ENCODE measurements at regions not wholly inside any gene's neighbourhood (a gene's known extent, or its start where the extent isn't known, plus 50 kb on each side); places are given as distances from the start of the nearest gene placed in this dataset.

DNA sequence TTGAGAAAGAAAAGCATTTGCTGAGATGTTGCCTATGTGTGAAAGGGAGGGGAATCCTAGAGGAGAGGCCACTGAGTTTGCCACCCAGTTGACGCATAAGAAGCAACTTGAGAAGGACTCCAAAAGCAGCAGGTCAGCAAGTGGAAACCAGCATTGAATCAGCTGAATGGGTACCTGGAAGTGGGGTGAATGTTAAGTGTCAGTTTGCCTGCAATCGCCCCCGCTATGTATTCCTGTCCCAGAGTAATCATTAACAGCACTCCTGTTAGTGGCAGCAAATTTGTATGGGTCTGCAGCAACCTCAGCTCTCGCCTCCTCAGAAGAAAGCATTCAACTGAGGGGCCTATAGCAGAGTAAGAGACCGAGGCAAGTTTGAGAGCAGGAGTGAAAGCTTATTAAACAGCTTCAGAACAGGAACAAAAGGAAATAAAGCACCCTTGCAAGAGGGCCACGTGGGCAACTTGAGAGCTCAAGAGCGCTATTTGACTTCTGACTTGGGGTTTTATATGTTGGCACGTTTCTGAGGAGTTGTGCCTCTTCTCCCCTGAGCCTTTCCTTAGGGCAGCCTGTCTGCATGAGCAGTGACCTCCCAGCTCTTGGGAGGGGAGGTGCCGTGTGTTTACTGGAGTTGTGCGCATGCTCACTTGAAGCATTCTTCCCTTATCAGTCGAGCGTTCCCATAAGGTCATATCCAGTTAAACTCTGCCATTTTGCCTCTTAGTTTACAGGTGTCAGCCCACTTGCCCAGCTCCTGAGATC lies 122.6 kb upstream of the PHACTR1 start:
- no peak for DNase-seq (ENCODE audit: low spot score)
- intact Hi-C loops (cut with DNase I): no loop called here

DNA sequence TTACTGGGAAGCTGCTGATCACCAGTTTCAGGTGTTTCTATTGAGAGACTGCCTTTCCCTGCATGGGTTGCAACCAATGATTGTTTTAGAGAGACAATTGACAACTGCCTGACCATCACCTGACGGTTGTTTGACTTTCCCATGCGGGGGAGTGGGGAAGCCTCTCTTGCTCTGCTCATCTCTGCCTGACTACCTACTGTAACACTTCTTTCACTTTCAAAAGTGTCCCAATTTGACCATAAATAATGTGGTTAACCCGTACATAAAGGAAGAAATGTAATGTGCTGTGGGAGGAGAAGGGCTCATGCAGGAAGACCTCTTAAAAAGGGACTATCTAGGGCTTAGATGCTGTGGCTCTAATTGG lies 122.1 kb upstream of the PHACTR1 start:
- no peak for DNase-seq (ENCODE audit: low spot score)

DNA sequence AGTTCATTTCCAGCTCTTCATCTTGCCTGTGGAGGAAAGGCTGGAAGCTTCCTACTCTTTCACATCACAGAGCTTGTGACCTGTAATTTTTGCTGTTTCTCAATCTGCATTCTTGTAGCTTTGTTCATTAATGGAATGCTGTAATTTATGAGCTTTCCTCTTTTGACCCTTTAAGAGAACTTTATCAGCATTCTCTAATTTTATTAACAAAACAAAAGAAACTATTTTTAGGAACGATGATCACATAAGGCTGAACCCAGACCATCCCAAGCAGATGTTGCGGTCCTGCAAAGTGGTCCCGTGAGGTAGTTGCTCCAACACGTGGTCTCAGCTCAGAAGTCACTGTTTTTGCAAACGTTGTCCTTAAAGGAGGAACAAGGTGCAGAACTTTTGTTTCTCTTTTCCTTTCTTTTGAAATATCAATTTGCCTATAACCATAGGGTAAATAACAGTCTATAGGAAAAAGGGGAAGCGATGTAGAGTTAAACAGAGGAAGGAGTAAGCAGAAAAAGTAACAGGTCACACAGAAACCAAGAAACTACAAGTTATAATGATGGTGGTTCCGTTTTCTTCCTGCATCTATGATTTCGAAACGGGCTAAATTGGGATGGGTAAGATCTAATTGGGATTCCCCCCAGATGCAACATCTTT lies 121.3 kb upstream of the PHACTR1 start:
- no peak for DNase-seq (ENCODE audit: low spot score)
- intact Hi-C loops (cut with DNase I): no loop called here

More for the DNA sequence above, 122.1 kb upstream of the PHACTR1 start:
- intact Hi-C loops (cut with DNase I): no loop called here

DNA sequence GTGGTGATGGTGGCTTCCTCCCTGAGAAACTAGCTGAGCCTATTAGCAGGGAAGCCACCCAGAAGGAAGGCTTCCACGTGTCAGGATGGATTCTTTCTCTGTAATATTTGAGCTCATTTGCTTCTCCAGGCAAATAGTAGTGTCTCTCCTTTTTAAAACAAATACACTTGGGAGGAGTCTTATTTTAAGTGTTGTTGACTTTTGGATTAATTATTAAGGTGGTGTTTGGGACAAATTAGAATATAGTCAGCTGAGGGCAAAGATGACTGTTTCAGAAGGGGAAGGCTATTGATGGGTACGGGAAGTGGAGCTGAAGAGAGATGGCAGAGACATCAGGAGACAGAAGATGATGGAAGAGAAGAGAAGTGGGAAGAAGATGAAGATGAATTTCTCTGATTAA lies 119.8 kb upstream of the PHACTR1 start:
- intact Hi-C loops (cut with DNase I): no loop called here
- DNase-seq (ENCODE audit: low spot score): no peak

DNA sequence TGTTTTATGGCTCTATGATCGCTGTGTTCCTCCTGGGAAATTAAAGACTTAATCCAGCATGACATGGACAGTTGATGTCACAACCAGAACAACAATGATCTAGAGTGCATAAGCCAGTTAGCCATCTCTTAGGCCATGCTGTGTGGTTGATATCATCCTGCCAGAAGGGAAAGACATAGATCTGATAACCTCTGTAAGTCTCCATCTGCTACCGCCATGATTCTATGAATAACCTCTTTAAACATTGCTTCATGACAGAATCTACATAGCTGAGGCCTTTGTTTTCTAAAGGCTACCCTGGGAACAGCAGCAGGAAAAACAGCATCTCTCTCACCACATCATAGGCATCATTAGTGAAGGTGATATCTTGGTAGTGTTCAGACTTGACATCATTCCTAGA lies 117.6 kb upstream of the PHACTR1 start:
- no peak for DNase-seq (ENCODE audit: low spot score)
- intact Hi-C loops (cut with DNase I): no loop called here

DNA sequence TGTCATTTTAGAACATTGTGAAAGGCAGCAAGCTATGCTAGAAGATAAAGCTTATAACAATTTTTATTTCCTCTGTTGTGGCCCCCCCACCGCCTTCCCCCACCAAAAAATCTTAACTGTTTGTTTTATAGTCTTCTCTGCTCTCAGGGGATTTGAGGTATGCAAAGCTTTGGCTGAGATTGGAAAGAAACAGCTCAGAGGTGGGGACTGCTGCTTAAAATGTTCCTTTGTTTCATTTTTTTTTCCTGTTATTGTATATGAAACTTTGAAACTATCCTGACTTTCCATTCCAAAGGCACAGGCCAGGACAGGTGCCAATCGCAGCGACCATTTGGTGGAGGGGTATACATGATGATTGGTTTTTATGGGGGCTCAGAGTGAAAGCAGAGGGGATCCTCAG lies 114.7 kb upstream of the PHACTR1 start:
- intact Hi-C loops (cut with DNase I): loop anchor here (2.0 to 10.0 kb wide), 4 partner anchors 197 to 1015 kb away; no protein-coding TSS in a partner anchor
- DNase-seq (ENCODE audit: low spot score): no peak

DNA sequence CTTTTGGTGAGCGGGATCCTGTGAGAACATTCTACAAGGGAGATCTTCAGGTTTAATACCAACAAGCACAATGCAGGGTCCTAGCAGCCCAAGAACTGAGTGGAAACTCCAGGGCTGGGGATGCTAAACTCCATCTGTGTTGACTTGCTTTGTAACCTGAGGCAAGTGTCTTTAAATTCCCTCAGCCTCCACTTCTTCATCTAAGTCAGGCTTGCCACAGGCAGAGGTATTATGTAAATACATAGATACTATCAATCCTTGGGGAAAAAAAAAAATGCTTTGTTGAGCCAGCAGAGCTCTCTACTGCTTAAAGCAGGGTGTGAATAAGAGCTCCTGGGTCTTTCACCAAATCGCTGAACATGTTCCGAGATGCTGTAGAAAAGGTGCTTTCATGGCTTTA lies 114.2 kb upstream of the PHACTR1 start:
- intact Hi-C loops (cut with DNase I): loop anchor here (2.0 to 10.0 kb wide), 4 partner anchors 198 to 1015 kb away; no protein-coding TSS in a partner anchor
- no peak for DNase-seq (ENCODE audit: low spot score)

DNA sequence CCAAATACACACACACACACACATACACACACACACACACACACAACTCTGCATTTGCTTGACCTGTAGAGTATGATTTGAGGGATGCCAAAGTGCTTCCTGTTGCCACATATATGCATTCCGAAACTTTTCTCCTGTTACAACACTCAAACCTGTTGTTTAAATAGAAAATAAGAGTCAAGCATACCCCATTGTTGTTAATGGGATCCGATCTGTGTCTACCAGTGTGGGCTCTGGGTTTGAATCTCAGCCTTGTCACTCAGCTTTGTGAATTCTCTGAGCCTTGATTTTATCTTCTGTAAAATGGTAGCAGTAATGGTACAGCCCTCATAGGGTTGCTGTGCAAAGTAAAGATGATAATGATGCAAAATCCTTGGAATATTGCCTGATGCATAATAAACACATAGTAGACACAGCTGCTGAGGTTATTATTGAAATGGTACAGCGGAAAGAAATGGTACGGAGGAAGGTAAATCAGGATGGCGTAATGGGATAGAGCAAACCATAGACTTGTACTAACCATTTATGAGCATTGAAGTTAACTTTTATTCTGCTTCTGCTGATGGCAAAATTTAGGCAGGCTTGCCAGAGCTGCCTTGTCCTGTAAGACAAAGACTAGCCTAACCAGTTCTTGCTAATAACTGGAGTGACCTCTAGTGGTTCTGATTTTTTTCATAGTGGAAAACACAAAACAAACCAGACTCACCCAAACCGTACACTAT lies 113.5 kb upstream of the PHACTR1 start:
- no peak for DNase-seq (ENCODE audit: low spot score)
- intact Hi-C loops (cut with DNase I): loop anchor here (2.0 to 10.0 kb wide), 4 partner anchors 198 to 1016 kb away; no protein-coding TSS in a partner anchor

DNA sequence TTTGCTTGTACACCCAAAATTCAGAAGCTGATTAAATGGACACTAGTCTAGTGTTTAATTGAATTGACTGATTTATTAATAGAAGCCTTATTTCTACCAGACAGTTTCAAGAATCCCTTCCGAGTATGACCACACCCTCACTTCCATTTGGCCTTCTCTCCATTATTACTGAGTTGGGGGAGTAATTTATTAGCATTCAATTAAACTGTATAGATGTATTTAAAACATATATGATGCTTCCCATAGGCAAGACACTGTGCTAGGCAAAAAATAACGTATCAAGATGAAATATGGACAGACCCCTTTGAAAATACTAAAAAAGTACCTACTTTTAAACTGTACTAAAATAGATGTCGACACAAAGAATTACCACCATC lies 112.9 kb upstream of the PHACTR1 start:
- intact Hi-C loops (cut with DNase I): loop anchor here (2.0 to 10.0 kb wide), 4 partner anchors 199 to 1016 kb away; no protein-coding TSS in a partner anchor
- DNase-seq (ENCODE audit: low spot score): no peak

DNA sequence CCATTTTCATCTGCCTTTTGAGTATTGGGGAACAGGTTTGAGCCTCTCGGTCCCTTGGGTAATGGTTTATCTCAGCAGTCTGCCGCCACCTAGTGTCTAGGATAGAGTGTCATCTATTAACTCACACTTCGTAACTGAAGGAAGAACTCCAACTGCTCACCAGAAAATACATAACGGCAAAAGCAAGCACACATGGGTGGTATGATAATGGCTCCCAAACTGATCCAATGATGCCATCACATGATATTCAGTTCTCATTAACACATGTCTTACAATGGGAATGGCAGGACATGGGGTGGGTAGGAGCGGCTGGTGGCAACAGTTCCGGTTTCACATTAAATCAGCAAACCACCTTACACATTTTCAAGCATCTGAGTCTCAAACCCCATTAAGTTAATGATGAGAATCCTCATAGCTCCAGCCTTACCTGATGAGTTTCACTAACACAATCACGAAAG lies 110.7 kb upstream of the PHACTR1 start:
- intact Hi-C loops (cut with DNase I): loop anchor here (5.0 to 10.0 kb wide), 3 partner anchors 201 to 949 kb away; no protein-coding TSS in a partner anchor
- no peak for DNase-seq (ENCODE audit: low spot score)

DNA sequence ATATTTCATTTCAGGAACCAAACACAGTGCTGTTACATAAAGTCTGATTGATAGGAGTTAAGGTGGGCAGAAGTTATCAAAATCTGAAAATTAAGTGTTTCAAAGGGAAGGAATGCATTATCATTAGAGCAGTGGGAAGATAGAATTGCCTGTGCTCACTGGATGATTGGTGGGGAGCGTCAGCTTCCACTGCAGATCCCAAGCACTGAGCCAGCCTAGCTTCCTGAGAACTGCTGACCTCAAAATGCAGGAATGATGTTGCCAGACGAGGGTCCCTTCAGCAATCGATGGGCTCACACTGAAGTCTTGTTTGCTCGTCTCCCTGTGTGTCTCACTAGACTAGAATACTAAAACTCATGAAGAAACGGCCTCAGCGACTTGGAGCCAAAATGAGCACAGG lies 110.0 kb upstream of the PHACTR1 start:
- intact Hi-C loops (cut with DNase I): loop anchor here (5.0 to 10.0 kb wide), 3 partner anchors 202 to 949 kb away; no protein-coding TSS in a partner anchor
- no peak for DNase-seq (ENCODE audit: low spot score)

DNA sequence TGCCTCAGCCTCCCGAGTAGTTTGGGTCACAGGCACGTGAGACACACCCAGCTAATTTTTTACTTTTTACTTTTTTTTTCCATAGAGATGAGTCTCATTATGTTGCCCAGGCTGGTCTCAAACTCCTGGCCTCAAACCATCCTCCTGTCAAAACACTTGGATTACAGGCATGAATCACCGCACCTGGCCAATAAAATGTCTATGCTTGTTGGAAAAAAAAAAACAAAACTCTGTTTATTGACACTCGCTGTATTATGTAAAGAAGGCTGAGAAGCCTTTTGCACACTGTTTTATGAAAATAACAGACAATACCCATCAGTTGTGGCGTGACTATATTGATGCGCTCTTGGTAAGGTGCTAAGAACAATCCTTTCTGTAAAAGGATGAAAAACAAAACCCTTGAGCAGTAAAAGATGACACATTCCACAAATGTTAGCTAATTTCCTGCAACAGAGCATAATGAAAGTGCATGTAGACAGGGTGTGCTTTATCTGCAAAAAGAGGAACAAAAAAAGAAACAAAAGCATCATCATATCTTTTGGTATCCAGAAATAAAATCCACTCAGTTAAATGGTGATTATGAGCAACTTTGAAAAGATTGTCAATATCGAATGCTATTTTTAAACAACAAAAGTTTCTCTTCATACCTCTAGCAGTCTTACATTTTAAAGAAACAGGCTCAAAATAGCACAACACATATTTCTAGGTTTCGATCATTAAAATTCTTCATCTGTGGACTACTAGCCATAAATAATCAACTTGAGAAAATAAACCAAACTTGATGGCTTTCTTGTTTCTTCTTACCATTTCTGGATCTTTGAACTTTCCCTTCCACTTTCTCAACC lies 108.3 kb upstream of the PHACTR1 start:
- intact Hi-C loops (cut with DNase I): loop anchor here (5.0 to 10.0 kb wide), 3 partner anchors 203 to 951 kb away; no protein-coding TSS in a partner anchor
- no peak for DNase-seq (ENCODE audit: low spot score)

DNA sequence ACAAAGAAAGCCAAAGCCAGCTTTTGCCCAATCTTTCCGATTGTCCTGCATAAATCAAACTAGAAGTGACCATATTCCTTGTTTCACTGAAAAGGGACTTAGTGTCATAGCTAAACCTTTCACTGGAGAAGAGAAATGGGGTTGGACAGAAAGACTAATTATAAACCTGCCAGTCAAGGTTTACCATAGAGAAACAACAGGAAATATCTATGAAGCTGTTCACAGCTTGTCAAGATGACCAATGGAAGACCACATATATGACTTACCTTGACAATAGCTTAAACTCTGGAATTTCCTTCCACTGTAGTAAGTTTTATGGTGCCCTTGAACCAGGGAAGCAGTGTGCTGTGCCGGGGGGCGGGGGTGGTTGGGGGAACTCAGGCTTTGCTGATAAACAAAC lies 107.7 kb upstream of the PHACTR1 start:
- intact Hi-C loops (cut with DNase I): loop anchor here (5.0 to 10.0 kb wide), 3 partner anchors 204 to 952 kb away; no protein-coding TSS in a partner anchor

DNA sequence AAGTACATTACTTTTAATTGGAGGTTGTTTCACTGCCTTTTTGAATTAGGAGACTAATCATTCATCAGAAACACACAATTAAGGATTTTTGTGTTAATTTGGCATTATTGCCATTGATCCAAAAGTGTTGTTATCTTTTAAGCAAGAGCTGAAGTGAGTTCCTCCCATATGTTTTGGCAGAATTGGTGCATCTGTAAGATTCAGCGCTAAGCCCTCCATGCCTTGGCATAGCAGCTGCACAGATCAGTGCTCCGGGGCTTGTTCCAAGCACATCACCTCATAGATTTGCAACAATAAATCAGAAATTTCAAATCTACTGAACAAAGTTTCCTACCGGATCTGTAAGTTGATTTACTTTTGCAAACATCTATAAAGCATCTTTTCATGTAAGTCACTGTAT lies 106.8 kb upstream of the PHACTR1 start:
- intact Hi-C loops (cut with DNase I): loop anchor here (5.0 to 10.0 kb wide), 3 partner anchors 205 to 952 kb away; no protein-coding TSS in a partner anchor
- DNase-seq (ENCODE audit: low spot score): no peak

More for the DNA sequence above, 107.7 kb upstream of the PHACTR1 start:
- no peak for DNase-seq (ENCODE audit: low spot score)

DNA sequence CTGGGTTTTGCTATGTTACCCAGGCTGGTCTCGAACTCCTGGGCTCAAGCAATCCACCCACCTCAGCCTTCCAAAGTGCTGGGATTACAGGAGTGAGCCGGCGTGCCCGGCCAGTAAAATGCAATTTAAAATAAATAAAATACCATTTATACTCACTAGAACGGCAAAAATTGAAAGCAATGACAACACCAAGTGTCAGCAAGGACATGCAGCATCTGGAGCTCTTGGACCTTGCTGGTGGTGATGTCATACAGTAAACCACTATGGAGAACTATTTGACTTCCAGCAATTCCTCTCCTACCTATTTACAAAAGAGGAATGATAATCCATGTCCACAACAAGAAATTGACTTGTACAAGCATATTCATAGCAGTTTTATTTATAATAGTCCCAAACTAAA lies 105.7 kb upstream of the PHACTR1 start:
- intact Hi-C loops (cut with DNase I): no loop called here
- no peak for DNase-seq (ENCODE audit: low spot score)

DNA sequence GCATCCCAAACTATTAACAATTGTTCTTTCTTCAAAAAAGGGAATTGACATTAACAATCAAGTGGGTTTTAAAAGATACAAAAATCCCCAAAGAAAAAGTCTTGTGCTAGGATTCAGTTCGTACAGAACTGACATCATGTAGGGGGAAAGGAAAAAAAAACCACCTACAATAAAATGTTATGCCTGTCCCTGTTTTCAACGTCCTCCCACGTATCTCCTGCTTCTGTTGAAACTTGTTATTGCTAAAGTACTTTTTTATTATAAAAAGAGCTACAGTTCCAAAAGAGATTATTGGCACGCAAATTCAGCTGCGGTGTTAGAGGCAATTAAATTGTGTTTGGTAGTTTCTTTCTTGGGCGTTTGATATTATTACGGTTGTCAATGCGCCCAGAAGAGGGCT lies 102.8 kb upstream of the PHACTR1 start:
- DNase-seq (ENCODE audit: low spot score): no peak
- intact Hi-C loops (cut with DNase I): no loop called here

DNA sequence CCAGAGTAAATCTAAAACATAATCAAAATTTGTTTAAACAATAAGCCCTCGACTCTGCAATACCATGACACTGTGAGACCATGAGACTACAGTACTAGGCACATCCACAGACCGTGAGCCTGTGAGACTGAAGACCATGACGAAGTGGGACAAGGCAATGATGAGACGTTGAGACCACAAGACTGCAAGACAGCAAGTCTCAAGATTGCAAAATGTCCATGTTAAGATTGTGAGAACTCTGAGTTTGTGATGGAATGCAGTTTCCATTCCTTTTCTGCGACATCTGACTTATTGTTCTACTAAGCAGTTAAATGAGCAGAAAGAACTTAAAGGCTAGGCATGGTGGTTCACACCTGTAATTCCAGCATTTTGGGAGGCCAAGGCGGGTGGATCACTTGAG lies 102.1 kb upstream of the PHACTR1 start:
- intact Hi-C loops (cut with DNase I): no loop called here
- DNase-seq (ENCODE audit: low spot score): no peak

DNA sequence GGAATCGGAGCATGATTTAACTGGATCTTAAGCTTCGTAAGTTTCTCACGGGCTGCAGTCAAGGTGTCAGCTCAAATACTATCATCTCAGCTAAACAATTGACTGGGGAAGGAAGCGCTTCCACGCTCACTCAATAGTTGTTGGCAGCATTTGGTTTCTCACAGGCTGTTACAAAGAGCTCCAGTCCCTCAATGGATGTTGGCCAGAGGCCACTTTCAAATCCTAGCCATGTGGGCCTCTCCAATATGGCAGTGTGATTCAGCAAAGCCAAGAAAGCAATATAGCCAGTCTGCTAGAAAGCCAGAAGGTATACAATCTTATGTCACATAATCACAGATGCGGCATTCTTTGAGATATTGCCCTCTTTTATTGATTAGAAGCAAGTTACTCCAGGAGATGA lies 98.3 kb upstream of the PHACTR1 start:
- DNase-seq (ENCODE audit: low spot score): no peak
- intact Hi-C loops (cut with DNase I): no loop called here

DNA sequence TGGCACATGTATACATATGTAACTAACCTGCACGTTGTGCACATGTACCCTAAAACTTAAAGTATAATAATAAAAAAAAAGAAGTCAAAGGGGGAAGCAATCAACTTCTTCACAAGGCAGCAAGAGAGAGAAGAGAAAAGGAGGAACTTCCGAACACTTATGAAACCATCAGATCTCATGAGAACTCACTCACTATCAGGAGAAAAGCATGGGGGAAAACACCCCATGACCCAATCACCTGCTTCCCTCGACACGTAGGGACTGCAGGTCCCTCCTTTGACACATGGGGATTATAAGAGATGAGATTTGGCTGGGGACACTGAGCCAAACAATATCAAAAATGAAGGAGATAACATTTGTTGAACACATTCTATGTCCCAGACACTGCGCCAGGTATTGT lies 94.8 kb upstream of the PHACTR1 start:
- intact Hi-C loops (cut with DNase I): no loop called here
- no peak for DNase-seq (ENCODE audit: low spot score)

Measured in cardiac septum (tissue), 1 donor.